ACC112 (cell line): ENCODE measurements at regions not wholly inside any gene's neighbourhood (a gene's known extent, or its start where the extent isn't known, plus 50 kb on each side); places are given as distances from the start of the nearest gene placed in this dataset.

ENCODE experiments used
- H2AFZ ChIP-seq: fragments of 200-600 bp; sonication (generic); one replicate; pipeline ENCODE4 v1.6.0; 2017; ENCODE audit warnings: antibody characterized with exemption, low read length; ENCODE audit not compliant: unreplicated experiment
- H3K27ac ChIP-seq: fragments of 200-600 bp; sonication (generic); 2 replicates; pipeline ENCODE4 v1.5.1; 2014; ENCODE audit warnings: low read depth, mild to moderate bottlenecking, antibody characterized with exemption, low read length, moderate library complexity
- H3K27me3 ChIP-seq: fragments of 200-600 bp; sonication (generic); 2 replicates; pipeline ENCODE4 v1.6.1; 2014; ENCODE audit warnings: mild to moderate bottlenecking, antibody characterized with exemption, low read length, moderate library complexity, mixed read lengths; ENCODE audit not compliant: insufficient read depth
- H3K36me3 ChIP-seq: fragments of 200-600 bp; sonication (generic); 2 replicates; pipeline ENCODE4 v1.6.1; 2016; ENCODE audit warnings: mild to moderate bottlenecking, antibody characterized with exemption, low read length, moderate library complexity, mixed read lengths; ENCODE audit not compliant: insufficient read depth
- H3K4me1 ChIP-seq: fragments of 200-600 bp; sonication (generic); one replicate; pipeline ENCODE4 v1.6.1; 2016; ENCODE audit warnings: low read length, mixed read lengths; ENCODE audit not compliant: insufficient read depth, unreplicated experiment, control insufficient read depth
- H3K4me3 ChIP-seq: fragments of 200-600 bp; sonication (generic); 2 replicates; pipeline ENCODE4 v1.5.1; 2014; ENCODE audit warnings: mild to moderate bottlenecking, low read depth, low read length
- H3K79me2 ChIP-seq: fragments of 200-600 bp; sonication (generic); one replicate; pipeline ENCODE4 v1.6.0; 2016; ENCODE audit warnings: low read length; ENCODE audit not compliant: control insufficient read depth, unreplicated experiment, insufficient read depth

GRCh38 chr2:17258861-17259260 lies 259.4 kb downstream of the RAD51AP2 start:
- H3K36me3 ChIP-seq: no peaks in the 10 kb centered on the region
- no peak overlapping the region for H3K4me3 ChIP-seq
- H3K4me1 ChIP-seq: no peaks in the 10 kb centered on the region
- H3K27ac ChIP-seq: no peak overlapping the region
- no peaks in the 10 kb centered on the region for H3K79me2 ChIP-seq
- H3K27me3 ChIP-seq: no peaks in the 10 kb centered on the region
- no peak overlapping the region for H2AFZ ChIP-seq

GRCh38 chr2:17257189-17257909 lies 260.9 kb downstream of the RAD51AP2 start:
- Histone ChIP-seq H3K27me3 (no peaks in the 10 kb centered on the region), H3K36me3 (no peaks in the 10 kb centered on the region), H3K27ac (no peak overlapping the region), H3K79me2 (no peaks in the 10 kb centered on the region), H2AFZ (no peak overlapping the region), H3K4me3 (no peak overlapping the region), H3K4me1 (no peaks in the 10 kb centered on the region)

- Histone ChIP-seq H3K4me3 (no peak overlapping the region), H3K79me2 (no peaks in the 10 kb centered on the region), H2AFZ (no peak overlapping the region), H3K4me1 (no peaks in the 10 kb centered on the region), H3K27me3 (no peaks in the 10 kb centered on the region), H3K36me3 (no peaks in the 10 kb centered on the region), H3K27ac (no peak overlapping the region)
Measured at GRCh38 chr2:17255071-17255470, 263.2 kb downstream of the RAD51AP2 start.

- Histone ChIP-seq H2AFZ (no peak overlapping the region), H3K4me1 (no peaks in the 10 kb centered on the region), H3K4me3 (no peak overlapping the region), H3K36me3 (no peaks in the 10 kb centered on the region), H3K27ac (no peak overlapping the region), H3K79me2 (no peaks in the 10 kb centered on the region), H3K27me3 (no peaks in the 10 kb centered on the region)
Measured at GRCh38 chr2:17254421-17254820, 263.8 kb downstream of the RAD51AP2 start.

GRCh38 chr2:17252258-17252657 lies 266.0 kb downstream of the RAD51AP2 start:
- Histone ChIP-seq H3K4me3 (no peak overlapping the region), H3K79me2 (no peaks in the 10 kb centered on the region), H2AFZ (no peak overlapping the region), H3K36me3 (no peaks in the 10 kb centered on the region), H3K27ac (no peak overlapping the region), H3K27me3 (peaks cover 8% of the 10 kb centered on the region; the same call in 1 of the 2 replicates), H3K4me1 (no peaks in the 10 kb centered on the region)

- no peak overlapping the region for H3K4me3 ChIP-seq
- no peak overlapping the region for H3K27ac ChIP-seq
- H2AFZ ChIP-seq: no peak overlapping the region
- H3K79me2 ChIP-seq: no peaks in the 10 kb centered on the region
- H3K27me3 ChIP-seq: peaks cover 15% of the 10 kb centered on the region; the same call in 1 of the 2 replicates
- no peaks in the 10 kb centered on the region for H3K36me3 ChIP-seq
- no peaks in the 10 kb centered on the region for H3K4me1 ChIP-seq
Measured at GRCh38 chr2:17251171-17251570, 267.1 kb downstream of the RAD51AP2 start.

GRCh38 chr2:17249249-17249648 lies 269.0 kb downstream of the RAD51AP2 start:
- H2AFZ ChIP-seq: no peak overlapping the region
- no peaks in the 10 kb centered on the region for H3K36me3 ChIP-seq
- no peak overlapping the region for H3K27ac ChIP-seq
- no peak overlapping the region for H3K4me3 ChIP-seq
- peaks cover 16% of the 10 kb centered on the region; the same call in 1 of the 2 replicates for H3K27me3 ChIP-seq
- no peaks in the 10 kb centered on the region for H3K4me1 ChIP-seq
- no peaks in the 10 kb centered on the region for H3K79me2 ChIP-seq

- no peak overlapping the region for H2AFZ ChIP-seq
- H3K27ac ChIP-seq: no peak overlapping the region
- no peaks in the 10 kb centered on the region for H3K79me2 ChIP-seq
- no peak overlapping the region for H3K4me3 ChIP-seq
- no peaks in the 10 kb centered on the region for H3K36me3 ChIP-seq
- H3K27me3 ChIP-seq: peaks cover 16% of the 10 kb centered on the region; the same call in 1 of the 2 replicates
- H3K4me1 ChIP-seq: no peaks in the 10 kb centered on the region
Measured at GRCh38 chr2:17245906-17246305, 272.3 kb downstream of the RAD51AP2 start.

- no peak overlapping the region for H3K27ac ChIP-seq
- no peak overlapping the region for H2AFZ ChIP-seq
- H3K4me3 ChIP-seq: no peak overlapping the region
- H3K79me2 ChIP-seq: no peaks in the 10 kb centered on the region
- no peaks in the 10 kb centered on the region for H3K36me3 ChIP-seq
- no peaks in the 10 kb centered on the region for H3K4me1 ChIP-seq
- peaks cover 15% of the 10 kb centered on the region; the same call in 1 of the 2 replicates for H3K27me3 ChIP-seq
Measured at GRCh38 chr2:17242813-17243485, 275.3 kb downstream of the RAD51AP2 start.

- Histone ChIP-seq H3K79me2 (no peaks in the 10 kb centered on the region), H3K4me3 (no peak overlapping the region), H2AFZ (no peak overlapping the region), H3K36me3 (no peaks in the 10 kb centered on the region), H3K27ac (no peak overlapping the region), H3K27me3 (no peaks in the 10 kb centered on the region), H3K4me1 (no peaks in the 10 kb centered on the region)
Measured at GRCh38 chr2:17239550-17239949, 278.7 kb downstream of the RAD51AP2 start.

- Histone ChIP-seq H2AFZ (no peak overlapping the region), H3K27me3 (no peaks in the 10 kb centered on the region), H3K27ac (no peak overlapping the region), H3K36me3 (no peaks in the 10 kb centered on the region), H3K79me2 (no peaks in the 10 kb centered on the region), H3K4me3 (no peak overlapping the region), H3K4me1 (no peaks in the 10 kb centered on the region)
Measured at GRCh38 chr2:17235167-17235566, 283.1 kb downstream of the RAD51AP2 start.
